GM18519 (cell line): ENCODE measurements at regions not wholly inside any gene's neighbourhood (a gene's known extent, or its start where the extent isn't known, plus 50 kb on each side); places are given as distances from the start of the nearest gene placed in this dataset.

Experiments used
- ATAC-seq: cut with Tn5 transposase; IDR thresholded peaks from one replicate; pipeline ENCODE4 v1.9.1; 2021; ENCODE audit warnings: mild to moderate bottlenecking, moderate library complexity; ENCODE audit not compliant: unreplicated experiment, low FRiP score

GRCh38 chr18:5601188-5601624 lies 57.4 kb upstream of the EPB41L3 start:
- no peak for ATAC-seq

GRCh38 chr18:5600378-5601071 lies 56.7 kb upstream of the EPB41L3 start:
- ATAC-seq = no peak

GRCh38 chr18:5596585-5596984 lies 52.8 kb upstream of the EPB41L3 start:
- no peak for ATAC-seq
